ENCODE measurements at regions not wholly inside any gene's neighbourhood (a gene's known extent, or its start where the extent isn't known, plus 50 kb on each side); places are given as distances from the start of the nearest gene placed in this dataset.
A peak's percentile ranks its signal among the peaks of the same experiment; 100 is the strongest.
"Not testable (repeated sequence)": the region's sequence is repeated elsewhere in the genome, so short reads cannot be mapped to it uniquely, and the experiment has no call there.

- H3K27ac ChIP-seq (ENCODE audit: low read depth, low read length), result no peak overlapping the region
- H3K27me3 ChIP-seq (ENCODE audit: control insufficient read depth, insufficient read depth, low read length), result no peaks in the 10 kb centered on the region
- H3K4me3 ChIP-seq (ENCODE audit: low read depth, low read length), result no peak overlapping the region
- H3K36me3 ChIP-seq (ENCODE audit: control insufficient read depth, insufficient read depth, low read length), result no peaks in the 10 kb centered on the region
- no CpG with 5 or more reads among the region's 2 CpGs for WGBS (ENCODE audit: insufficient coverage)
- H3K4me1 ChIP-seq (ENCODE audit: control insufficient read depth, insufficient read depth, low read length), result no peaks in the 10 kb centered on the region
- no peaks in the 10 kb centered on the region for H3K9me3 ChIP-seq (ENCODE audit: control insufficient read depth, insufficient read depth, low read length)
- no peak for DNase-seq (ENCODE audit: low read depth in 4 of 6, low spot score in 6 of 6)
These were observed 425.1 kb downstream of the ACTL7B start for GRCh38 chr9:108430655-108431054.

GRCh38 chr9:108427751-108428150 is 428.0 kb downstream of the ACTL7B start:
- Histone ChIP-seq H3K36me3 (ENCODE audit: control insufficient read depth, insufficient read depth, low read length) (no peaks in the 10 kb centered on the region), H3K4me1 (ENCODE audit: control insufficient read depth, insufficient read depth, low read length) (no peaks in the 10 kb centered on the region), H3K4me3 (ENCODE audit: low read depth, low read length) (no peak overlapping the region), H3K27me3 (ENCODE audit: control insufficient read depth, insufficient read depth, low read length) (no peaks in the 10 kb centered on the region), H3K27ac (ENCODE audit: low read depth, low read length) (no peak overlapping the region), H3K9me3 (ENCODE audit: control insufficient read depth, insufficient read depth, low read length) (no peaks in the 10 kb centered on the region)
- DNase-seq (ENCODE audit: low read depth in 4 of 6, low spot score in 6 of 6), result peak in 1 of 6 donors; percentile 85
- WGBS (ENCODE audit: insufficient coverage), result no CpG with 5 or more reads among the region's 3 CpGs

- H3K36me3 ChIP-seq (ENCODE audit: control insufficient read depth, insufficient read depth, low read length); H3K9me3 ChIP-seq (ENCODE audit: control insufficient read depth, insufficient read depth, low read length); H3K4me3 ChIP-seq (ENCODE audit: low read depth, low read length); H3K27ac ChIP-seq (ENCODE audit: low read depth, low read length); H3K4me1 ChIP-seq (ENCODE audit: control insufficient read depth, insufficient read depth, low read length); DNase-seq (ENCODE audit: low read depth in 4 of 6, low spot score in 6 of 6); H3K27me3 ChIP-seq (ENCODE audit: control insufficient read depth, insufficient read depth, low read length): not testable (repeated sequence)
- WGBS (ENCODE audit: insufficient coverage), result no CpG with 5 or more reads among the region's 3 CpGs
These were observed 429.3 kb downstream of the ACTL7B start for GRCh38 chr9:108426421-108426940.

GRCh38 chr9:108423433-108423832 is 432.4 kb downstream of the ACTL7B start:
- 67% methylated on average over 8 of the region's 9 CpGs for WGBS (ENCODE audit: insufficient coverage)
- H3K27ac ChIP-seq (ENCODE audit: low read depth, low read length), result no peak overlapping the region
- H3K4me1 ChIP-seq (ENCODE audit: control insufficient read depth, insufficient read depth, low read length), result no peaks in the 10 kb centered on the region
- H3K4me3 ChIP-seq (ENCODE audit: low read depth, low read length), result no peak overlapping the region
- no peaks in the 10 kb centered on the region for H3K27me3 ChIP-seq (ENCODE audit: control insufficient read depth, insufficient read depth, low read length)
- H3K36me3 ChIP-seq (ENCODE audit: control insufficient read depth, insufficient read depth, low read length), result no peaks in the 10 kb centered on the region
- peak in 2 of 6 donors; percentile 21 to 65 for DNase-seq (ENCODE audit: low read depth in 4 of 6, low spot score in 6 of 6)
- no peaks in the 10 kb centered on the region for H3K9me3 ChIP-seq (ENCODE audit: control insufficient read depth, insufficient read depth, low read length)

- no peaks in the 10 kb centered on the region for H3K36me3 ChIP-seq (ENCODE audit: control insufficient read depth, insufficient read depth, low read length)
- H3K4me3 ChIP-seq (ENCODE audit: low read depth, low read length), result no peak overlapping the region
- H3K4me1 ChIP-seq (ENCODE audit: control insufficient read depth, insufficient read depth, low read length), result no peaks in the 10 kb centered on the region
- H3K27me3 ChIP-seq (ENCODE audit: control insufficient read depth, insufficient read depth, low read length), result no peaks in the 10 kb centered on the region
- DNase-seq (ENCODE audit: low read depth in 4 of 6, low spot score in 6 of 6), result no peak
- H3K27ac ChIP-seq (ENCODE audit: low read depth, low read length), result no peak overlapping the region
- H3K9me3 ChIP-seq (ENCODE audit: control insufficient read depth, insufficient read depth, low read length), result no peaks in the 10 kb centered on the region
These were observed 436.4 kb downstream of the ACTL7B start for GRCh38 chr9:108419379-108419778.

- H3K4me3 ChIP-seq (ENCODE audit: low read depth, low read length), result no peak overlapping the region
- DNase-seq (ENCODE audit: low read depth in 4 of 6, low spot score in 6 of 6), result no peak
- no CpG with 5 or more reads among the region's 1 CpG for whole genome bisulfite sequencing (ENCODE audit: insufficient coverage)
- no peaks in the 10 kb centered on the region for H3K4me1 ChIP-seq (ENCODE audit: control insufficient read depth, insufficient read depth, low read length)
- H3K9me3 ChIP-seq (ENCODE audit: control insufficient read depth, insufficient read depth, low read length), result no peaks in the 10 kb centered on the region
- no peaks in the 10 kb centered on the region for H3K27me3 ChIP-seq (ENCODE audit: control insufficient read depth, insufficient read depth, low read length)
- no peak overlapping the region for H3K27ac ChIP-seq (ENCODE audit: low read depth, low read length)
- no peaks in the 10 kb centered on the region for H3K36me3 ChIP-seq (ENCODE audit: control insufficient read depth, insufficient read depth, low read length)
These were observed 438.1 kb downstream of the ACTL7B start for GRCh38 chr9:108417726-108418125.

GRCh38 chr9:108417312-108417711 is 438.5 kb downstream of the ACTL7B start:
- whole genome bisulfite sequencing (ENCODE audit: insufficient coverage), result no CpG with 5 or more reads among the region's 1 CpG
- no peak overlapping the region for H3K4me3 ChIP-seq (ENCODE audit: low read depth, low read length)
- no peaks in the 10 kb centered on the region for H3K27me3 ChIP-seq (ENCODE audit: control insufficient read depth, insufficient read depth, low read length)
- no peaks in the 10 kb centered on the region for H3K4me1 ChIP-seq (ENCODE audit: control insufficient read depth, insufficient read depth, low read length)
- DNase-seq (ENCODE audit: low read depth in 4 of 6, low spot score in 6 of 6), result no peak
- H3K36me3 ChIP-seq (ENCODE audit: control insufficient read depth, insufficient read depth, low read length), result no peaks in the 10 kb centered on the region
- no peaks in the 10 kb centered on the region for H3K9me3 ChIP-seq (ENCODE audit: control insufficient read depth, insufficient read depth, low read length)
- no peak overlapping the region for H3K27ac ChIP-seq (ENCODE audit: low read depth, low read length)

- DNase-seq (ENCODE audit: low read depth in 4 of 6, low spot score in 6 of 6), result no peak
- WGBS (ENCODE audit: insufficient coverage), result 88% methylated on average over 1 of the region's 2 CpGs
- H3K36me3 ChIP-seq (ENCODE audit: control insufficient read depth, insufficient read depth, low read length), result no peaks in the 10 kb centered on the region
- H3K9me3 ChIP-seq (ENCODE audit: control insufficient read depth, insufficient read depth, low read length), result no peaks in the 10 kb centered on the region
- H3K4me3 ChIP-seq (ENCODE audit: low read depth, low read length), result no peak overlapping the region
- H3K27me3 ChIP-seq (ENCODE audit: control insufficient read depth, insufficient read depth, low read length), result no peaks in the 10 kb centered on the region
- no peaks in the 10 kb centered on the region for H3K4me1 ChIP-seq (ENCODE audit: control insufficient read depth, insufficient read depth, low read length)
- H3K27ac ChIP-seq (ENCODE audit: low read depth, low read length), result no peak overlapping the region
These were observed 439.5 kb downstream of the ACTL7B start for GRCh38 chr9:108416324-108416723.

- Histone ChIP-seq H3K27ac (ENCODE audit: low read depth, low read length) (no peak overlapping the region), H3K9me3 (ENCODE audit: control insufficient read depth, insufficient read depth, low read length) (no peaks in the 10 kb centered on the region), H3K4me3 (ENCODE audit: low read depth, low read length) (no peak overlapping the region), H3K4me1 (ENCODE audit: control insufficient read depth, insufficient read depth, low read length) (no peaks in the 10 kb centered on the region), H3K36me3 (ENCODE audit: control insufficient read depth, insufficient read depth, low read length) (no peaks in the 10 kb centered on the region), H3K27me3 (ENCODE audit: control insufficient read depth, insufficient read depth, low read length) (no peaks in the 10 kb centered on the region)
- no peak for DNase-seq (ENCODE audit: low read depth in 4 of 6, low spot score in 6 of 6)
- WGBS (ENCODE audit: insufficient coverage), result 91% methylated on average over 2 of the region's 2 CpGs
These were observed 442.0 kb downstream of the ACTL7B start for GRCh38 chr9:108413809-108414208.

- Histone ChIP-seq H3K4me3 (ENCODE audit: low read depth, low read length) (no peak overlapping the region), H3K4me1 (ENCODE audit: control insufficient read depth, insufficient read depth, low read length) (no peaks in the 10 kb centered on the region), H3K9me3 (ENCODE audit: control insufficient read depth, insufficient read depth, low read length) (no peaks in the 10 kb centered on the region), H3K27me3 (ENCODE audit: control insufficient read depth, insufficient read depth, low read length) (no peaks in the 10 kb centered on the region), H3K27ac (ENCODE audit: low read depth, low read length) (no peak overlapping the region), H3K36me3 (ENCODE audit: control insufficient read depth, insufficient read depth, low read length) (no peaks in the 10 kb centered on the region)
- WGBS (ENCODE audit: insufficient coverage), result 92% methylated on average over 2 of the region's 4 CpGs
- no peak for DNase-seq (ENCODE audit: low read depth in 4 of 6, low spot score in 6 of 6)
These were observed 443.0 kb downstream of the ACTL7B start for GRCh38 chr9:108412755-108413154.
